ENCODE measurements at regions not wholly inside any gene's neighbourhood (a gene's known extent, or its start where the extent isn't known, plus 50 kb on each side); places are given as distances from the start of the nearest gene placed in this dataset.

GRCh38 chr12:87828382-87828973 is 200.7 kb downstream of the C12orf50 start:
- ChIA-PET POLR2A (no interaction called here), CTCF (no interaction called here)
- H3K79me2 ChIP-seq (ENCODE audit: control insufficient read depth, insufficient read depth, low read length) = no peaks in the 10 kb centered on the region
- no peak overlapping the region for H3K4me2 ChIP-seq (replicated peaks; ENCODE audit: low read depth, low read length, poor library complexity, severe bottlenecking)
- Mint-ChIP-seq H3K4me1 (no peaks in the 10 kb centered on the region), H3K4me3 (no peak overlapping the region), H3K27ac (no peak overlapping the region), H3K9me3 (ENCODE audit: insufficient read depth) (no peaks in the 10 kb centered on the region), H3K27me3 (no peaks in the 10 kb centered on the region)
- WGBS (ENCODE audit: insufficient coverage) = 100% methylated on average over 1 of the region's 6 CpGs
- no peak overlapping the region for H3K4me3 ChIP-seq (ENCODE audit: control extremely low read depth in 1 of 5, extremely low read depth in 1 of 5, insufficient read depth in 1 of 5, low read depth in 2 of 5, low read length in 4 of 5)
- no peaks in the 10 kb centered on the region for H4K20me1 ChIP-seq (ENCODE audit: control insufficient read depth, insufficient read depth, low read length, poor library complexity, severe bottlenecking)
- no peak overlapping the region for H3K27ac ChIP-seq (ENCODE audit: low read length in 2 of 2)
- no peak for TF ChIP-seq CTCF (IDR thresholded peaks at IDR 0.05)
- no peak for TF ChIP-seq EZH2 (IDR thresholded peaks at IDR 0.05; ENCODE audit: borderline replicate concordance, insufficient read depth, low read depth, low read length, poor library complexity, severe bottlenecking)
- H3K4me1 ChIP-seq (ENCODE audit: control insufficient read depth in 2 of 2, insufficient read depth in 2 of 2, low read length in 2 of 2) = no peaks in the 10 kb centered on the region
- H3K9ac ChIP-seq (ENCODE audit: low read length) = no peak overlapping the region
- no peaks in the 10 kb centered on the region for H3K36me3 ChIP-seq (replicated peaks in 1 of 2; ENCODE audit: control extremely low read depth in 1 of 2, control insufficient read depth in 1 of 2, extremely low read depth in 1 of 2, insufficient read depth in 2 of 2, low read length in 1 of 2)
- no peaks in the 10 kb centered on the region for H3K9me3 ChIP-seq (ENCODE audit: control extremely low read depth in 1 of 3, control insufficient read depth in 2 of 3, insufficient read depth in 1 of 3, low read length in 2 of 3)
- DNase-seq = no peak
- intact Hi-C loops (cut with micrococcal nuclease) = no loop called here
- no peak overlapping the region for H2AFZ ChIP-seq (ENCODE audit: insufficient read depth, low read depth, low read length, poor library complexity, severe bottlenecking)
- H3K27me3 ChIP-seq (replicated peaks in 1 of 4; ENCODE audit: control extremely low read depth in 1 of 4, control insufficient read depth in 3 of 4, insufficient read depth in 4 of 4, low read length in 3 of 4) = no peaks in the 10 kb centered on the region
- no peak for ATAC-seq (ENCODE audit: low read depth)

- H3K9ac ChIP-seq (ENCODE audit: low read length) = no peak overlapping the region
- no peak overlapping the region for H3K27ac ChIP-seq (ENCODE audit: low read length in 2 of 2)
- no peak for ATAC-seq (ENCODE audit: low read depth)
- no peaks in the 10 kb centered on the region for H3K27me3 ChIP-seq (replicated peaks in 1 of 4; ENCODE audit: control extremely low read depth in 1 of 4, control insufficient read depth in 3 of 4, insufficient read depth in 4 of 4, low read length in 3 of 4)
- H3K4me1 ChIP-seq (ENCODE audit: control insufficient read depth in 2 of 2, insufficient read depth in 2 of 2, low read length in 2 of 2) = no peaks in the 10 kb centered on the region
- Mint-ChIP-seq H3K9me3 (ENCODE audit: insufficient read depth) (no peaks in the 10 kb centered on the region), H3K27me3 (no peaks in the 10 kb centered on the region), H3K4me3 (no peak overlapping the region), H3K27ac (no peak overlapping the region), H3K4me1 (no peaks in the 10 kb centered on the region)
- no CpG with 5 or more reads among the region's 2 CpGs for WGBS (ENCODE audit: insufficient coverage)
- CTCF ChIA-PET = no interaction called here
- DNase-seq = no peak
- no peaks in the 10 kb centered on the region for H3K79me2 ChIP-seq (ENCODE audit: control insufficient read depth, insufficient read depth, low read length)
- POLR2A ChIA-PET = no interaction called here
- intact Hi-C loops (cut with micrococcal nuclease) = no loop called here
- no peak for TF ChIP-seq CTCF (IDR thresholded peaks at IDR 0.05)
- TF ChIP-seq EZH2 (IDR thresholded peaks at IDR 0.05; ENCODE audit: borderline replicate concordance, insufficient read depth, low read depth, low read length, poor library complexity, severe bottlenecking) = no peak
- no peak overlapping the region for H3K4me2 ChIP-seq (replicated peaks; ENCODE audit: low read depth, low read length, poor library complexity, severe bottlenecking)
- H3K36me3 ChIP-seq (replicated peaks in 1 of 2; ENCODE audit: control extremely low read depth in 1 of 2, control insufficient read depth in 1 of 2, extremely low read depth in 1 of 2, insufficient read depth in 2 of 2, low read length in 1 of 2) = no peaks in the 10 kb centered on the region
- H4K20me1 ChIP-seq (ENCODE audit: control insufficient read depth, insufficient read depth, low read length, poor library complexity, severe bottlenecking) = no peaks in the 10 kb centered on the region
- no peak overlapping the region for H2AFZ ChIP-seq (ENCODE audit: insufficient read depth, low read depth, low read length, poor library complexity, severe bottlenecking)
- H3K4me3 ChIP-seq (ENCODE audit: control extremely low read depth in 1 of 5, extremely low read depth in 1 of 5, insufficient read depth in 1 of 5, low read depth in 2 of 5, low read length in 4 of 5) = no peak overlapping the region
- no peaks in the 10 kb centered on the region for H3K9me3 ChIP-seq (ENCODE audit: control extremely low read depth in 1 of 3, control insufficient read depth in 2 of 3, insufficient read depth in 1 of 3, low read length in 2 of 3)
Measured at GRCh38 chr12:87827638-87828264, 201.4 kb downstream of the C12orf50 start.

Data from B cell (primary cell).